ENCODE measurements at regions not wholly inside any gene's neighbourhood (a gene's known extent, or its start where the extent isn't known, plus 50 kb on each side); places are given as distances from the start of the nearest gene placed in this dataset.

DNA sequence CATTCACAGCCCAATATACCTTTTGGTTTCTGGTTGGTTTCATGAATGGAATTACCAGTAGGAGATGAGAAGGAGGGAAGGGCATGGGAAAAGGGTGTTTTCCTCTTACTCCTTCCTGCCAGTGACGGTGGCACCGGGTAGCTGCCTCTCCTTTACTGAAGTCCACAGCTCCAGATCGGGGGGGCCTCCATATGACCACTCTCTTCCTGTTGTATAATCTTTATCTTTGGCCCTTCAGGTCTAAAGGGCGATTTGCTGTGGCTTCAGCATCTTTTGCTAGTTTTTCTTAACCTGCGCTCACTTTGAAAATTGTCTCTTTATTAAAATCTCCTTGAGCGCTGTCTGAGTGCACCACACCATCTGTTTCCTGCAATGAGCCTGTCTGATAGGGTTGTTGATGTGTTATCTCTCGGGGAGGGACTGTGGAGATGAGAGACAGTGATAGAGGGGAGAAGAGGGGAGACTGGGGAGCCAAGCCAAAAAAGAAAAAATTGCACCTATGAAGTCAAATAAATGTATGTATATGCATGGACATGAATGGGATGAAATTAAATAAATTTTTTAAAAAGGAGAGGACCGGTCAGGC lies 449.3 kb upstream of the KLF4 start:
- TF ChIP-seq, protein P1, sequence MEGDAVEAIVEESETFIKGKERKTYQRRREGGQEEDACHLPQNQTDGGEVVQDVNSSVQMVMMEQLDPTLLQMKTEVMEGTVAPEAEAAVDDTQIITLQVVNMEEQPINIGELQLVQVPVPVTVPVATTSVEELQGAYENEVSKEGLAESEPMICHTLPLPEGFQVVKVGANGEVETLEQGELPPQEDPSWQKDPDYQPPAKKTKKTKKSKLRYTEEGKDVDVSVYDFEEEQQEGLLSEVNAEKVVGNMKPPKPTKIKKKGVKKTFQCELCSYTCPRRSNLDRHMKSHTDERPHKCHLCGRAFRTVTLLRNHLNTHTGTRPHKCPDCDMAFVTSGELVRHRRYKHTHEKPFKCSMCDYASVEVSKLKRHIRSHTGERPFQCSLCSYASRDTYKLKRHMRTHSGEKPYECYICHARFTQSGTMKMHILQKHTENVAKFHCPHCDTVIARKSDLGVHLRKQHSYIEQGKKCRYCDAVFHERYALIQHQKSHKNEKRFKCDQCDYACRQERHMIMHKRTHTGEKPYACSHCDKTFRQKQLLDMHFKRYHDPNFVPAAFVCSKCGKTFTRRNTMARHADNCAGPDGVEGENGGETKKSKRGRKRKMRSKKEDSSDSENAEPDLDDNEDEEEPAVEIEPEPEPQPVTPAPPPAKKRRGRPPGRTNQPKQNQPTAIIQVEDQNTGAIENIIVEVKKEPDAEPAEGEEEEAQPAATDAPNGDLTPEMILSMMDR (IDR thresholded peaks at IDR 0.05; ENCODE audit: low read depth, low read length, missing control alignments), result no peak
- H3K4me3 ChIP-seq (ENCODE audit: low read depth, low read length), result no peak overlapping the region
- DNase-seq (ENCODE audit: low read depth), result no peak
- in situ Hi-C loops (cut with HindIII; ENCODE audit: low sequenced_read_pairs), result no loop called here

DNA sequence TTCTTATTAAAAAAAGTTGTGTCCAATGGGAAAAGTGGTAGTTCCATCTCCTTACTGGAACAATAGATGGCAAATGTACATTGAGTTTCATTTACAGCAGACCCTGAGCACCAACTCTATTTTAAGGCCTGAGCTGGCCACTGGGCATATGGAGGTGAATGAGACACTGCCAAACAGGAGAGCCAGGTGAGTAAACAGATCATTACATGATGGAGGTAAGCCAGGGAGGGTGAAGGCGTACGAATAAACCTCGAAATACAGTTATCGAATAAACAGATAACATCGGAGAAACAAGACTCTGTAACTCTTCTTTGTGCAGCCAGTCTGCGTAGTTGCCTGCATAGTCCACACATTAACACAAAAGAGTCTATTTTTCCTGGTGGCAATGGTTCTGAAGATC lies 446.4 kb upstream of the KLF4 start:
- no peak overlapping the region for H3K4me3 ChIP-seq (ENCODE audit: low read depth, low read length)
- TF ChIP-seq, protein P1 (IDR thresholded peaks at IDR 0.05; ENCODE audit: low read depth, low read length, missing control alignments), result no peak
- in situ Hi-C loops (cut with HindIII; ENCODE audit: low sequenced_read_pairs), result no loop called here
- no peak for DNase-seq (ENCODE audit: low read depth)

GRCh38 chr9:107933516-107933915 lies 443.9 kb upstream of the KLF4 start:
- in situ Hi-C loops (cut with HindIII; ENCODE audit: low sequenced_read_pairs), result no loop called here
- no peak for DNase-seq (ENCODE audit: low read depth)
- TF ChIP-seq, protein P1 (IDR thresholded peaks at IDR 0.05; ENCODE audit: low read depth, low read length, missing control alignments), result no peak
- no peak overlapping the region for H3K4me3 ChIP-seq (ENCODE audit: low read depth, low read length)

DNA sequence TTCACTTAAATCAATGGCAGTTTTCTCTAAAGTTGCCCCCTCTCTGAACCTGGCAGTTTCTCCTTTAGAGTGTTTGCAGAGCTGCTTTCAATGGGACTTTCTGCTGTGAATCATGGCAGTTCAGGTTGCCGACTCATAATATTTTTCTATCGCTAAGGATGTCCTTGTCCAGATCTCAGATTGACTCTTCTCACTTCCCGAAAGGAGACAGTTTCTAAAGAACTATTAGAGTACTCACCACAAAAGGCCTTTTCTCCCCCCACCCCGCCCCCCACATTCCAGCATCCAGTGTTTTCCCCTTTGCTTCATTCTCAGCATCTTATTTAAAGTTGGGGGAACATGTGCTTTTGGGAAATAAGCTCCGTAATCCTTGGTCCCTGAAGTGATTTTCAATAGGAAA lies 443.5 kb upstream of the KLF4 start:
- H3K4me3 ChIP-seq (ENCODE audit: low read depth, low read length), result no peak overlapping the region
- DNase-seq (ENCODE audit: low read depth), result no peak
- in situ Hi-C loops (cut with HindIII; ENCODE audit: low sequenced_read_pairs), result no loop called here
- TF ChIP-seq, protein P1 (IDR thresholded peaks at IDR 0.05; ENCODE audit: low read depth, low read length, missing control alignments), result no peak

GRCh38 chr9:107932601-107933000 lies 443.0 kb upstream of the KLF4 start:
- TF ChIP-seq, protein P1 (IDR thresholded peaks at IDR 0.05; ENCODE audit: low read depth, low read length, missing control alignments), result no peak
- no peak overlapping the region for H3K4me3 ChIP-seq (ENCODE audit: low read depth, low read length)
- in situ Hi-C loops (cut with HindIII; ENCODE audit: low sequenced_read_pairs), result no loop called here
- no peak for DNase-seq (ENCODE audit: low read depth)

DNA sequence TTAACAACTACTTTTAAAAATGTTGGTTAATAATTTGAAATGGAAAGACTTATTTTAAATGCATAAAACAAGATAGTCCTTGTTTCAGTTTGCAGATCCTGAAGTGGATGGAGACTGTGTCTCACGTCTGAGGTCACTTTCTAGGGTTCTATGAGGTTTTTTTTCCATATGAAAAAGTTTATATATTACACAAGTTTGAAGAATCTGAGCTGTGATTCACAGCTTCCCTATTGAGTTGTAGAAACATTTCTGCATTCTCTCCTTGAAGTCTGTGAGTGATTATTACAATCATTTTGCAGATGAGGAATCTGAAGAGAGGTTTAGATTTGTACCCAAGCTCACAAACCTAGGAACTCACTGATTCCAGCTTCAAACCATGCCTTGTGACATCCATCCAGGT lies 442.5 kb upstream of the KLF4 start:
- DNase-seq (ENCODE audit: low read depth), result peak; percentile 6
- H3K4me3 ChIP-seq (ENCODE audit: low read depth, low read length), result no peak overlapping the region
- in situ Hi-C loops (cut with HindIII; ENCODE audit: low sequenced_read_pairs), result no loop called here
- TF ChIP-seq, protein P1 (IDR thresholded peaks at IDR 0.05; ENCODE audit: low read depth, low read length, missing control alignments), result no peak

Data from astrocyte of the cerebellum (primary cell).